Tibial nerve (tissue), 4 donors: ENCODE measurements at regions not wholly inside any gene's neighbourhood (a gene's known extent, or its start where the extent isn't known, plus 50 kb on each side); places are given as distances from the start of the nearest gene placed in this dataset.

Experiments used
- DNase-seq, 2 donors: peaks; one replicate each; pipeline ENCODE4 v3.0.0-alpha.2; 2019; ENCODE audit warnings: low spot score in 2 of 2
- H3K27ac ChIP-seq, 4 donors: fragments of 200-600 bp; sonication (generic) in 3 of 4; one replicate each; pipeline ENCODE4 v1.5.1; 2017 to 2019; ENCODE audit warnings: mild to moderate bottlenecking in 1 of 4
- H3K27me3 ChIP-seq, 2 donors: fragments of 200-600 bp; sonication (generic) in 1 of 2; one replicate each; pipeline versions ENCODE4 v1.5.1 to v1.6.0; 2017 to 2019
- H3K36me3 ChIP-seq, 3 donors: fragments of 200-600 bp; sonication (generic); one replicate each; pipeline ENCODE4 v1.5.1; 2018 to 2019
- H3K4me1 ChIP-seq, 4 donors: fragments of 200-600 bp; sonication (generic) in 3 of 4; one replicate each; pipeline ENCODE4 v1.5.1; 2017 to 2019
- H3K4me3 ChIP-seq, 4 donors: fragments of 200-600 bp; sonication (generic) in 3 of 4; one replicate each; pipeline ENCODE4 v1.5.1; 2017 to 2019; ENCODE audit warnings: mild to moderate bottlenecking in 1 of 4, moderate library complexity in 1 of 4
- H3K9me3 ChIP-seq, 4 donors: fragments of 200-600 bp; sonication (generic) in 3 of 4; one replicate each; pipeline ENCODE4 v1.5.1; 2017 to 2019
- EP300 ChIP-seq, 2 donors: sonication (generic); formaldehyde crosslinking; IDR thresholded peaks; one replicate each; pipeline ENCODE4 v1.6.1; 2017; ENCODE audit warnings: antibody characterized with exemption in 2 of 2, mild to moderate bottlenecking in 1 of 2
- POLR2A ChIP-seq, 2 donors: fragments of 450-650 bp; IDR thresholded peaks; one replicate each; pipeline ENCODE4 v1.6.1; 2017; ENCODE audit warnings: antibody characterized with exemption in 2 of 2, mild to moderate bottlenecking in 2 of 2, moderate library complexity in 2 of 2
- WGBS, 2 donors: methylation state at CpG; one replicate each; pipeline ENCODE4 v1.1.5; 2018; 5-methylcytosine and 5-hydroxymethylcytosine counted together
- TF ChIP-seq, protein P1 (sequence below), 5 experiments: fragments of 200-600 bp in 3 of 5; fragments of 450-650 bp in 2 of 5; sonication (generic) in 3 of 5; IDR thresholded peaks; one replicate each; pipeline ENCODE4 v1.5.1; 2016 to 2019; ENCODE audit warnings: antibody characterized with exemption in 5 of 5, mild to moderate bottlenecking in 3 of 5, moderate library complexity in 2 of 5

DNA sequence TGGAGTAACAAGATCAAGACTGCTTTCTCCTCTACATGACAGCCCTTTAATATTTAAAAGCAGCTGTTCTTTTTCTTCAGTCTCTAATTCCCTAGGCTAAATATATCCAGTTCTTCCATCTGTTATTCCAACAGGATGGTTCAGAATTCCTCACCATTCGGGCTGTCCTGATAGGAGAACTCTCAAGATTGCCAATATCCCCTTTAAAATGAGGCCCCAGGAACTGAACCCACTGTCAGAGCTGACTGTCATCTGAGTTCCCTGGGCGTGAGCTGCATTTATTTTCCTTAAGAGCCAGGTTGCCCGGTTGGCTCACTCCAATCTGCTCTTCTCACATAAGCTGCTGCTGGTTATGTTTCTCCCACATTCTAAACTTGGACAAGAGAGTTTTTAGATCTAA is 177.6 kb downstream of the MIS18A start:
- TF ChIP-seq, protein P1, sequence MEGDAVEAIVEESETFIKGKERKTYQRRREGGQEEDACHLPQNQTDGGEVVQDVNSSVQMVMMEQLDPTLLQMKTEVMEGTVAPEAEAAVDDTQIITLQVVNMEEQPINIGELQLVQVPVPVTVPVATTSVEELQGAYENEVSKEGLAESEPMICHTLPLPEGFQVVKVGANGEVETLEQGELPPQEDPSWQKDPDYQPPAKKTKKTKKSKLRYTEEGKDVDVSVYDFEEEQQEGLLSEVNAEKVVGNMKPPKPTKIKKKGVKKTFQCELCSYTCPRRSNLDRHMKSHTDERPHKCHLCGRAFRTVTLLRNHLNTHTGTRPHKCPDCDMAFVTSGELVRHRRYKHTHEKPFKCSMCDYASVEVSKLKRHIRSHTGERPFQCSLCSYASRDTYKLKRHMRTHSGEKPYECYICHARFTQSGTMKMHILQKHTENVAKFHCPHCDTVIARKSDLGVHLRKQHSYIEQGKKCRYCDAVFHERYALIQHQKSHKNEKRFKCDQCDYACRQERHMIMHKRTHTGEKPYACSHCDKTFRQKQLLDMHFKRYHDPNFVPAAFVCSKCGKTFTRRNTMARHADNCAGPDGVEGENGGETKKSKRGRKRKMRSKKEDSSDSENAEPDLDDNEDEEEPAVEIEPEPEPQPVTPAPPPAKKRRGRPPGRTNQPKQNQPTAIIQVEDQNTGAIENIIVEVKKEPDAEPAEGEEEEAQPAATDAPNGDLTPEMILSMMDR (IDR thresholded peaks at IDR 0.05) = no peak
- TF ChIP-seq POLR2A (IDR thresholded peaks at IDR 0.05) = no peak
- no peak for TF ChIP-seq EP300 (IDR thresholded peaks at IDR 0.05)
- no peak for DNase-seq
- H3K27ac ChIP-seq = no peak overlapping the region
- peaks cover 0 to 3% (median 0%) of the 10 kb centered on the region in 4 donors for H3K9me3 ChIP-seq
- no peaks in the 10 kb centered on the region for H3K36me3 ChIP-seq
- H3K27me3 ChIP-seq = no peaks in the 10 kb centered on the region
- no peaks in the 10 kb centered on the region for H3K4me1 ChIP-seq
- 77 to 78% methylated on average over 3 of the region's 3 CpGs for WGBS, 2 donors
- H3K4me3 ChIP-seq = no peak overlapping the region

DNA sequence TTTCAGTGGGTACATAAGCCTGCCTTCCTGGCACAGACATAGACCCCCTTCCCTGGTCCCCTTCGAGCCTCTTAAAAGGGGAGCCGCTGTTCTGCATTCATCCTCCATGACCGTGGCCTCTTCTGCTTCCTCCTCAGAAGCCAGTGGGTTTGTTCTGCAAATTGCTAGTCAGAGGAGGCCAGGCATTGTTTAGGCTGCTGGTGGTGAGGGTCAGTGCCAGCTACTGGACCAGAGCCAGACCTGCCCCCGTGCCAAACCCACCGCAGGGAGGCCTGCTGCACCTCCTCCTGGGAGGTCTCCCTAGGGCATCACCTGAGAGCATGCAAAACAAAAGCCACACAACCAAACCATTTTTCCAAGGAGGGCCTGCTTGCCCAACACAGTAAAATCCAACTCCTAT is 178.4 kb downstream of the MIS18A start:
- H3K27ac ChIP-seq = no peak overlapping the region
- no peak overlapping the region for H3K4me3 ChIP-seq
- H3K4me1 ChIP-seq = no peaks in the 10 kb centered on the region
- H3K27me3 ChIP-seq = no peaks in the 10 kb centered on the region
- TF ChIP-seq EP300 (IDR thresholded peaks at IDR 0.05) (no peak), POLR2A (IDR thresholded peaks at IDR 0.05) (no peak)
- TF ChIP-seq, protein P1 (IDR thresholded peaks at IDR 0.05) = no peak
- H3K9me3 ChIP-seq = peaks cover 0 to under 1% (median 0%) of the 10 kb centered on the region in 4 donors
- 60 to 68% methylated on average over 4 to 5 of the region's 5 CpGs for WGBS, 2 donors
- no peak for DNase-seq
- H3K36me3 ChIP-seq = no peaks in the 10 kb centered on the region

DNA sequence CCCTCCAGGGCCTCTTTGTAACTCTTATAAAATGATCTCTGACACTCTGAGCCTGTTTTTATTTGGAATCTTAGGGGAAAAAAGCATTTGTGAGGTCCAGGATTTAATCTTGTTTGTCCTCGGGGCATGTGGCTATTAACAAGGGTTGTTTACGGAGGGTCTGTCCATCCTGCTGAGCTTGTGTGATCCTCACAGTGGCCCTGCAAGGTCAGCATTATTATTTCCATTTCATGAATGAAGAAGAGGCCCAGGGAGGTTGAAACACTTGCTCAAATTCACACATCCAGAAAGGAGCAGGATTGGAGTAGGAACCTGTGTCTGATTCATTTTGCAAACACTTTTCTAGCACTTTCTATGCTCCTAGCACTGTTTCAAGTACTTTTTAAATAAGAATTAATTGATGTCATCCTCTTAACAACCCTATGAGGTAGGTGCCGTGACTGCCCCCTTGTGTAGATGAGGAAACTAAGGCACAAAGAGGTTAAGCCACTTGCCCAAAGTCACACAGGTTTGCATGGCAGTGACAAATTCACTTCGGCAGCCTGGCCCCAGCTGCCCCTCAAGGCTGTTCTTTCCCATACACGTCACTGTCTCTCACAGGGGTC is 178.9 kb downstream of the MIS18A start:
- Histone ChIP-seq H3K36me3 (no peaks in the 10 kb centered on the region), H3K27me3 (no peaks in the 10 kb centered on the region), H3K4me3 (no peak overlapping the region), H3K27ac (no peak overlapping the region), H3K9me3 (no peaks in the 10 kb centered on the region), H3K4me1 (no peaks in the 10 kb centered on the region)
- TF ChIP-seq EP300 (IDR thresholded peaks at IDR 0.05) = no peak
- TF ChIP-seq POLR2A (IDR thresholded peaks at IDR 0.05) = no peak
- TF ChIP-seq, protein P1 (IDR thresholded peaks at IDR 0.05) = no peak
- DNase-seq = no peak
- 82 to 86% methylated on average over 5 of the region's 5 CpGs for WGBS, 2 donors

- WGBS, 2 donors = 22 to 33% methylated on average over 3 of the region's 3 CpGs
- Histone ChIP-seq H3K36me3 (no peaks in the 10 kb centered on the region), H3K27me3 (no peaks in the 10 kb centered on the region), H3K4me1 (no peaks in the 10 kb centered on the region), H3K27ac (no peak overlapping the region), H3K4me3 (no peak overlapping the region), H3K9me3 (no peaks in the 10 kb centered on the region)
- TF ChIP-seq, protein P1 (IDR thresholded peaks at IDR 0.05) = peak in 1 of 5 experiments; percentile 17
- no peak for TF ChIP-seq EP300 (IDR thresholded peaks at IDR 0.05)
- no peak for DNase-seq
These were observed 182.4 kb downstream of the MIS18A start for GRCh38 chr21:32096411-32096810.

DNA sequence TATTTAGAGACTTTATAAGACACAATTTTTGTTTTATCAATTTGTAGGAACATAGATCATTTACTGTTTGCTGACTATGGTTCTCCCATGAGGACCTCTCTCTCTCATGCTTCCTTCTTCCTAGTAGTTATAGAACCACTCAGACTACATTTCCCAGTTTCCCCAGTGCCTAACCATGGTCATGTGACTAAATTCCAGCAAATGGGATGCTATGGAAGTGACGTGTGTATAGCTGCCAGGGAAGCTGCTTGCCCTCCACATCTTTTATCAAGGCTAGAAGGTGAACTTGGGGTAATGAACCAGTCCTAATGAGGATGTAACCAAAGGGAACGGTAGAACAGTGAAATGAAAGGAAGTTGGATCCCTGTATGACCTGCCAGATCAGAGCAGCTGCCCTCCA is 184.0 kb downstream of the MIS18A start:
- Histone ChIP-seq H3K9me3 (no peaks in the 10 kb centered on the region), H3K4me3 (no peak overlapping the region), H3K36me3 (no peaks in the 10 kb centered on the region), H3K4me1 (no peaks in the 10 kb centered on the region), H3K27ac (no peak overlapping the region), H3K27me3 (no peaks in the 10 kb centered on the region)
- DNase-seq = no peak
- TF ChIP-seq POLR2A (IDR thresholded peaks at IDR 0.05) (no peak), EP300 (IDR thresholded peaks at IDR 0.05) (no peak)
- TF ChIP-seq, protein P1 (IDR thresholded peaks at IDR 0.05) = no peak
- WGBS, 2 donors = 43 to 53% methylated on average over 2 of the region's 2 CpGs
